ENCODE measurements at regions not wholly inside any gene's neighbourhood (a gene's known extent, or its start where the extent isn't known, plus 50 kb on each side); places are given as distances from the start of the nearest gene placed in this dataset.

DNA sequence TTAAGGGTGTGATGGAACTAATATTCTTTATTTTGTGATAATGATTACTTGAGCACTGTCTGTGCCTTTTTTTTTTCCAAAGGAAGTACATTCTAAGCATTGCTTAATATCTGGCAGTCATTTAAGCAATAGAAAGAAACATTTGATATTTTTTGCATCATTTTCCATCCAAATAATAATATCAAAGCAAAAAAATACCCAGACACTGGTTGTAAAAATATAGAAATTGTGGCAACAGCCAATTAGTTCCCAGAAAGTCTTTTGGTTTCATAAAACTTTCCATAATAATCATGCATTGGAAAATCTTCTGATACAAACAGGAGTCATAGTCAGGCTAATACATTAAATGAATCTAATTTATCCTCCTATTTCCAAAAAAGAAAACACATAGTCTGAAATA, 629.3 kb upstream of the ADAMTS5 start:
- TF ChIP-seq, protein P1, sequence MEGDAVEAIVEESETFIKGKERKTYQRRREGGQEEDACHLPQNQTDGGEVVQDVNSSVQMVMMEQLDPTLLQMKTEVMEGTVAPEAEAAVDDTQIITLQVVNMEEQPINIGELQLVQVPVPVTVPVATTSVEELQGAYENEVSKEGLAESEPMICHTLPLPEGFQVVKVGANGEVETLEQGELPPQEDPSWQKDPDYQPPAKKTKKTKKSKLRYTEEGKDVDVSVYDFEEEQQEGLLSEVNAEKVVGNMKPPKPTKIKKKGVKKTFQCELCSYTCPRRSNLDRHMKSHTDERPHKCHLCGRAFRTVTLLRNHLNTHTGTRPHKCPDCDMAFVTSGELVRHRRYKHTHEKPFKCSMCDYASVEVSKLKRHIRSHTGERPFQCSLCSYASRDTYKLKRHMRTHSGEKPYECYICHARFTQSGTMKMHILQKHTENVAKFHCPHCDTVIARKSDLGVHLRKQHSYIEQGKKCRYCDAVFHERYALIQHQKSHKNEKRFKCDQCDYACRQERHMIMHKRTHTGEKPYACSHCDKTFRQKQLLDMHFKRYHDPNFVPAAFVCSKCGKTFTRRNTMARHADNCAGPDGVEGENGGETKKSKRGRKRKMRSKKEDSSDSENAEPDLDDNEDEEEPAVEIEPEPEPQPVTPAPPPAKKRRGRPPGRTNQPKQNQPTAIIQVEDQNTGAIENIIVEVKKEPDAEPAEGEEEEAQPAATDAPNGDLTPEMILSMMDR (IDR thresholded peaks at IDR 0.05; ENCODE audit: extremely low read depth in 1 of 2, insufficient read depth in 1 of 2, low read depth in 1 of 2, low read length in 2 of 2) = no peak
- TF ChIP-seq POLR2A (IDR thresholded peaks at IDR 0.05; ENCODE audit: low read depth, low read length) = no peak
- TF ChIP-seq, protein P2, sequence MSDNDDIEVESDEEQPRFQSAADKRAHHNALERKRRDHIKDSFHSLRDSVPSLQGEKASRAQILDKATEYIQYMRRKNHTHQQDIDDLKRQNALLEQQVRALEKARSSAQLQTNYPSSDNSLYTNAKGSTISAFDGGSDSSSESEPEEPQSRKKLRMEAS (IDR thresholded peaks at IDR 0.05; ENCODE audit: insufficient read depth, insufficient read length) = no peak
- TF ChIP-seq JUN (IDR thresholded peaks at IDR 0.05; ENCODE audit: borderline replicate concordance, insufficient read depth, insufficient read length, low read depth) = no peak
- TF ChIP-seq EZH2 (IDR thresholded peaks at IDR 0.05; ENCODE audit: borderline replicate concordance, low read depth, low read length, severe bottlenecking) = no peak
- no peak for TF ChIP-seq FOS (IDR thresholded peaks at IDR 0.05; ENCODE audit: borderline replicate concordance, insufficient read depth, low read length)
- no peak for TF ChIP-seq MYC (IDR thresholded peaks at IDR 0.05; ENCODE audit: low read depth, low read length)
